ENCODE measurements at regions not wholly inside any gene's neighbourhood (a gene's known extent, or its start where the extent isn't known, plus 50 kb on each side); places are given as distances from the start of the nearest gene placed in this dataset.

DNA sequence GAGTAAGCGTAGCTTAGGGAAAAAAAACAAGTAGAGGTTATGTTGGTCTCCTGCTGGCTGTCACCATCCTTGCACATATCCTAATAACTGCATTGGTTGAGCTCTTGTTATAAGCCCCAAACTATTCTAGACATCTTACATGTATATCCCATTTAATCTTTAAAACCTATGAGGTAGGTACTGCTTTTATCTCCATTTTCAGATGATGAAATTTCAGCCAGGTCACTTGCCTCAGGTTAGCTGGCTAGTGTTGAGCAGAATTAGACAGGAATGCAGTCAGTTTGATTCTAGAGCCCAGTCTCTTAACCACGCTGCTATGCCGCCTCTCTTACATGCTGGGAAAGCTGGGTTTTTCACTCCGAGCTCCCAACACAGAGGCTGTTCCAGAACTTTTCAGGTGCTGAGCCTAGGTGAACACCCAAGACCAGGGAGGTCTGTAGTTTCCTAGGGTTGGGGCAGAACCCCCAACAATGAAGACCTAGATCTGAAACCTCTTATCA lies 269.9 kb upstream of the RGS6 start:
- TF ChIP-seq EZH2phosphoT487 (IDR thresholded peaks at IDR 0.05; ENCODE audit: borderline replicate concordance) = no peak
- TF ChIP-seq, protein P1, sequence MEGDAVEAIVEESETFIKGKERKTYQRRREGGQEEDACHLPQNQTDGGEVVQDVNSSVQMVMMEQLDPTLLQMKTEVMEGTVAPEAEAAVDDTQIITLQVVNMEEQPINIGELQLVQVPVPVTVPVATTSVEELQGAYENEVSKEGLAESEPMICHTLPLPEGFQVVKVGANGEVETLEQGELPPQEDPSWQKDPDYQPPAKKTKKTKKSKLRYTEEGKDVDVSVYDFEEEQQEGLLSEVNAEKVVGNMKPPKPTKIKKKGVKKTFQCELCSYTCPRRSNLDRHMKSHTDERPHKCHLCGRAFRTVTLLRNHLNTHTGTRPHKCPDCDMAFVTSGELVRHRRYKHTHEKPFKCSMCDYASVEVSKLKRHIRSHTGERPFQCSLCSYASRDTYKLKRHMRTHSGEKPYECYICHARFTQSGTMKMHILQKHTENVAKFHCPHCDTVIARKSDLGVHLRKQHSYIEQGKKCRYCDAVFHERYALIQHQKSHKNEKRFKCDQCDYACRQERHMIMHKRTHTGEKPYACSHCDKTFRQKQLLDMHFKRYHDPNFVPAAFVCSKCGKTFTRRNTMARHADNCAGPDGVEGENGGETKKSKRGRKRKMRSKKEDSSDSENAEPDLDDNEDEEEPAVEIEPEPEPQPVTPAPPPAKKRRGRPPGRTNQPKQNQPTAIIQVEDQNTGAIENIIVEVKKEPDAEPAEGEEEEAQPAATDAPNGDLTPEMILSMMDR (conservative IDR thresholded peaks at IDR 0.05; ENCODE audit: low read length) = no peak

Data from Loucy (cell line).